T47D (cell line): ENCODE measurements at regions not wholly inside any gene's neighbourhood (a gene's known extent, or its start where the extent isn't known, plus 50 kb on each side); places are given as distances from the start of the nearest gene placed in this dataset.

Source experiments
- DNase-seq, 2 experiments: peaks; one replicate each; pipeline versions ENCODE4 v3.0.0 to v3.0.0-alpha.2; 2011 to 2012; ENCODE audit warnings: low read depth in 1 of 2, low spot score in 1 of 2
- JUND ChIP-seq: IDR thresholded peaks from 2 replicates; pipeline ENCODE4 v1.6.1; 2012; ENCODE audit warnings: low read depth
- in situ Hi-C: cut with HindIII; loops from 2 replicates; pipeline ENCODE4 v1.10.0; 2016; ENCODE audit warnings: low sequenced_read_pairs, low pct_unique_long_range_greater_than_20kb

- TF ChIP-seq JUND = no peak
- DNase-seq = peak in 1 of 2 experiments; percentile 52
- in situ Hi-C loops = no loop called here
These were observed 63.3 kb upstream of the ANXA10 start for GRCh38 chr4:168028970-168029597.

GRCh38 chr4:168037676-168038075 lies 54.7 kb upstream of the ANXA10 start:
- no peak for TF ChIP-seq JUND
- DNase-seq = no peak
- in situ Hi-C loops = no loop called here

GRCh38 chr4:168039593-168039992 lies 52.7 kb upstream of the ANXA10 start:
- in situ Hi-C loops = no loop called here
- TF ChIP-seq JUND = no peak
- no peak for DNase-seq
